LNCaP clone FGC (cell line): ENCODE measurements at regions not wholly inside any gene's neighbourhood (a gene's known extent, or its start where the extent isn't known, plus 50 kb on each side); places are given as distances from the start of the nearest gene placed in this dataset.

ENCODE experiments used
- DNase-seq: peaks from one replicate; pipeline ENCODE4 v3.0.0-alpha.2; 2011; ENCODE audit warnings: low read depth
- H3K4me3 ChIP-seq: 2 replicates; pipeline ENCODE4 v1.5.1; 2011; ENCODE audit warnings: mild to moderate bottlenecking, low read depth, low read length, control low read depth
- TF ChIP-seq, protein P1 (sequence below): IDR thresholded peaks from 2 replicates; pipeline ENCODE4 v1.5.1; 2012; ENCODE audit warnings: mild to moderate bottlenecking; ENCODE audit not compliant: control insufficient read depth, insufficient read depth; ENCODE audit errors: extremely low read depth

DNA sequence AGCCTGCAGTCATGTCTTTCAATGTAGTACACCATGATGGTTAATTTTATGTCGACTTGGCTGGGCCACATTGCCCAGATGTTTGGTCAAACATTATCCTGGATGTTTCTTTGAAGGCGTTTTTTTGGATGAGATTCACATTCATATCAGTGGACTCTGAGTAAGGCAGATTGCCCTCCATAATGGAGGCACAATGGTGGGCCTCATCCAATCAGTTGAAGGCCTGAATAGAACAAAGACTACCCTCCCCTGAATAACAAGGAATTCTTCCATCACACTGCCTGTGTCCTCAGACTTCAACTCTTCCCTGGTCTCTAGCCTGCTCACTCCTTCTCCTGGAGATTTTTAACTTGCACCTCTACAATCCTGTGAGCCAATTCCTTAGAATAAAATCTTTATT, 83.8 kb upstream of the CHL1 start:
- no peak for DNase-seq
- TF ChIP-seq, protein P1, sequence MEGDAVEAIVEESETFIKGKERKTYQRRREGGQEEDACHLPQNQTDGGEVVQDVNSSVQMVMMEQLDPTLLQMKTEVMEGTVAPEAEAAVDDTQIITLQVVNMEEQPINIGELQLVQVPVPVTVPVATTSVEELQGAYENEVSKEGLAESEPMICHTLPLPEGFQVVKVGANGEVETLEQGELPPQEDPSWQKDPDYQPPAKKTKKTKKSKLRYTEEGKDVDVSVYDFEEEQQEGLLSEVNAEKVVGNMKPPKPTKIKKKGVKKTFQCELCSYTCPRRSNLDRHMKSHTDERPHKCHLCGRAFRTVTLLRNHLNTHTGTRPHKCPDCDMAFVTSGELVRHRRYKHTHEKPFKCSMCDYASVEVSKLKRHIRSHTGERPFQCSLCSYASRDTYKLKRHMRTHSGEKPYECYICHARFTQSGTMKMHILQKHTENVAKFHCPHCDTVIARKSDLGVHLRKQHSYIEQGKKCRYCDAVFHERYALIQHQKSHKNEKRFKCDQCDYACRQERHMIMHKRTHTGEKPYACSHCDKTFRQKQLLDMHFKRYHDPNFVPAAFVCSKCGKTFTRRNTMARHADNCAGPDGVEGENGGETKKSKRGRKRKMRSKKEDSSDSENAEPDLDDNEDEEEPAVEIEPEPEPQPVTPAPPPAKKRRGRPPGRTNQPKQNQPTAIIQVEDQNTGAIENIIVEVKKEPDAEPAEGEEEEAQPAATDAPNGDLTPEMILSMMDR: no peak
- H3K4me3 ChIP-seq: no peak overlapping the region

DNA sequence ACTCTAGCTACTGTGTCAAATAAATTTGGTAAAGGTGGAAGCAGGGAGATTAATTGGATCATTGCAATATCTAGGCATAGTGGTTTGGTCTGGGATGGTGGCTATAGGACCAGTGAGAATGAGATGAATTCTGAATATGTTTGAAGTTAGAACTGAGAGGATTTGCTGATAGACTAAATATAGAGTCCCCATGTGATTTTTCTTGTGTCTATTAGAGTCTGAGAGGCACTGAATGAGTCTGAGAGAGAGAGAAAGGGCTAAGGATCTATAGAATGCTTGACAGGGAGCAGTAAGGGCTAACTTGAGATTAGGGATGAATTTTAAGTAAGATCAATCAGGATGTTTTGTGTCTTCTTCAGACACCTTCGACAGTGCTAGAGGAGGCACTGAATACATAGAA, 77.9 kb upstream of the CHL1 start:
- TF ChIP-seq, protein P1: no peak
- no peak overlapping the region for H3K4me3 ChIP-seq
- no peak for DNase-seq

DNA sequence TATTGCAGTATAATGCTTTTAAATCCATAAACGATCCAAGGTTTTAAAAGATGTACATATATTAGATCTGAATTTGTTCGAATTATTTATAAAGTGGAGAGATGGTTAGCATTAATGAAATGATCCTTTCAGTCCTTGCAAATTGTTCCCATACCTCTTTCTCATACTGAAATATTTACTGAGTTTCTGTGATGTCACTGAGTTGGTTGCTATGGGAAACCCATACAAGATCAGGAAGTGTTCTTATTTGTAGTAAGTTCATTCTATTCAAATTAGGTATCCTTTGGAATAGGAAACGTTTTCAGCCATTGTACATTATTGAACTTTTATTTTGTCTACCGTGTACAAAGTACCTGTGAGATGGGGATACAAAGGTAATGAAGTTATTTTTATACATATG, 73.2 kb upstream of the CHL1 start:
- TF ChIP-seq, protein P1: no peak
- no peak for DNase-seq
- no peak overlapping the region for H3K4me3 ChIP-seq

DNA sequence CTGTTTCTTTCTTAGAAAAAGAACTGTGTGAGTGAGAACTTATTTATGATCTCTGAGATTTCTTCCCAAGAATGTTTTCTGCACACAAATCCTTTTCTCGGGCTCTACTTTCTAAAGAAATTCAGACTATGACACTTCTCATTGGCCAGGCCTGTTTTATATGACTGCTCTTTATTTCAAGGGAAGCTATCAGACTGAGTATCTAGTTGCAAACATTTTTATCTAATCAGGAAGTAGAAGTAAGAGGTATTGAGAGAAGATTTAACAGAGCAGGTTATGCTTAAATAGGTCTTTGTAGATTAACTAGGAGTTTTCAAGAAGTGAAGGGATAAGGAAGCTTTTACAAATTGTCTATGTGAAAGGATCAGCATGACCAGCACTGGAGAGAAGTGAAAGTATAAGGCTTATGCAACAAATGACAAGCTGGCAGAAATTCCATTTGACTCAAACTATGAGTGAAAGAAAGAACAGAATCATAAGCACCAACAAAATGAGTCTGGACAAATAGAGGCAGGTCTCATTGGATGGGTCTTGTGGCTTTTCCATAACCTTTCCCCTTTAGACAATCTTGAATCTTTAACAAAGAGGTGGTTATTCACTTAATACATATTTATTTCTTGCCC, 71.9 kb upstream of the CHL1 start:
- TF ChIP-seq, protein P1: no peak
- no peak overlapping the region for H3K4me3 ChIP-seq
- no peak for DNase-seq

DNA sequence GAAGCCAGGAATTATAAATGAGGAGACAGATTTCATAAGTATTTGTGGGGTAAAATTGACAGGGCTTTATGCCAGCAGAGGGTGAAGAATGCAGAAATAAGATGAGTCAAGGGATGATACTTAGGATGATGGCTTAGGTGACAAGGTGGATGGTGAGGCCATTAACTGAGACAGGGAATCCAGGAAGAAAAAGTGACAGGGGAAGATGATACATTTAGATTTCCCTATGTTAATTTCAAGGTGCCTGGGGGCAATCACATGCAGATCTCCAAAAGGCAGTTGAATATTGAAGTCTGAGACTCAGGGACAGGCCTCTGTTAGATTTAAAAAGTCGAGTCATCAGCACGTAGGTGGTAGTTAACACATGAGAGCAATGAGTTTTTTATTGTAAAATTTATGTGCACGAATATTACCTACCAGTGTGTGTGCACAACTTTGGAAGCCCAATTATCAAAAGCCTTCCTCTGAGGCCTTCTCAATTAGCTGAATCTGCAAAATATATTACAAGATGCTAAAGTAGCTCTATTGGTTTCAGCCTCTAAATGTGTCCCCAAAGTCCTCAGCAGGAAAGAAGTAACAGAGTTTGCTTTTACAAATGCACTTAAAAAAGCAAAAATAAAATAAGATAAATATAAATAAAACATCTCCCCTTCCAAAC, 67.9 kb upstream of the CHL1 start:
- no peak for DNase-seq
- TF ChIP-seq, protein P1: no peak
- H3K4me3 ChIP-seq: no peak overlapping the region

DNA sequence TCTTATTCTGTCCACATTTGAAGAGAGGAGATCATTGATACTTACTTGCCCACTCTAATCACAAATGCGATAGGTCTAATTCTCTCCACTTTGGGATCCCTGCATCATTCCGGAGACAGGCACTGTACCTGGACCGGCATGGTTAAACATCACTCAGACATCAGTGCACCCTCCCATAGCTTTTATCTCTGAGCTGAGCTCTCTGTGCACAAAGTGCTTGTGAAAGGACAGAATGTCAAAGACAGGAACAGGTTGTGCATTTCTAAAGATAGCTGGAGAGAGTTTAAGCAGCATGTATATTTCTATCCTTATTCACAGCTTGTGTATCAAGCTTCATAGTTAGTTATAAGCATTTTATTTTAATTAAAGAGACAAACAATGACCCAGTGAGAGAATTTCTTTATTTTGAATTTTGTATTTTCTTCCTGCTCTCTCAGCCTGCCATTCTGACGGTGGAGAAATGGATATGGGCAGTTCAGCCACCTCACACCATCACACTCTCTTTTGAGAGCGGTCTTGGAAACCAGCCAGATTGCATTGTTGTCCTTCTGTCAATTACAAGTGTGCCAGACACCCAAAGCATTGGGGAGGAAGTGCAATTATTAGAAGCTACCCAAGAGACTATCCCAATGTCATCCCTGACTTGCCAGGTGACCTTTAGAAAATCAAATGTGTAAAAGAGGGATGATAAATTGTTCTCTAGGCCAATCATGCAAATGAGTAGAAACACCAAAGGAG, 65.2 kb upstream of the CHL1 start:
- TF ChIP-seq, protein P1: no peak

More for the DNA sequence above, 65.2 kb upstream of the CHL1 start:
- DNase-seq: no peak
- no peak overlapping the region for H3K4me3 ChIP-seq
